Naive thymus-derived CD4-positive, alpha-beta T cell (primary cell): ENCODE measurements at regions not wholly inside any gene's neighbourhood (a gene's known extent, or its start where the extent isn't known, plus 50 kb on each side); places are given as distances from the start of the nearest gene placed in this dataset.

Experiments
- ATAC-seq: fragments of 150-1000 bp; cut with Tn5 transposase; 2 replicates; pipeline ENCODE4 v1.10.0; 2021; ENCODE audit warnings: mild to moderate bottlenecking, moderate library complexity
- CTCF ChIA-PET: fragments of 350-600 bp; sonication (Branson Sonifier 250); formaldehyde crosslinking; loops from one replicate; lab custom pipeline; 2021; ENCODE audit warnings: antibody characterized with exemption; lab: Charles Lee
- POLR2A ChIA-PET: fragments of 350-600 bp; sonication (Branson Sonifier 250); formaldehyde crosslinking; loops from one replicate; lab custom pipeline; 2021; ENCODE audit warnings: antibody characterized with exemption, inconsistent platforms; lab: Charles Lee
- DNase-seq, 9 donors: peaks; one replicate each; pipeline versions ENCODE4 v3.0.0 to v3.0.0-alpha.2; 2020 to 2022; ENCODE audit warnings: mixed read lengths in 1 of 9
- H3K27ac ChIP-seq: one replicate; pipeline ENCODE4 v1.7.0; 2013; ENCODE audit warnings: mild to moderate bottlenecking, low read depth, low read length, moderate library complexity
- H3K27me3 ChIP-seq, 2 donors: one replicate each; pipeline ENCODE4 v1.7.0; 2013; ENCODE audit warnings: low read length in 2 of 2, mild to moderate bottlenecking in 2 of 2, moderate library complexity in 2 of 2; ENCODE audit not compliant: control insufficient read depth in 2 of 2, insufficient read depth in 2 of 2
- H3K36me3 ChIP-seq, 3 experiments: 1 replicate in 2 of 3; 2 replicates in 1 of 3; pipeline ENCODE4 v1.7.0; 2013; ENCODE audit warnings: low read length in 3 of 3, mild to moderate bottlenecking in 3 of 3, moderate library complexity in 1 of 3; ENCODE audit not compliant: insufficient read depth in 3 of 3, control insufficient read depth in 2 of 3
- H3K4me1 ChIP-seq, 2 donors: one replicate each; pipeline ENCODE4 v1.7.0; 2013; ENCODE audit warnings: low read length in 2 of 2, mild to moderate bottlenecking in 2 of 2, moderate library complexity in 1 of 2; ENCODE audit not compliant: control insufficient read depth in 2 of 2, insufficient read depth in 2 of 2
- H3K4me3 ChIP-seq: 2 replicates; pipeline ENCODE4 v1.7.0; 2013; ENCODE audit warnings: mild to moderate bottlenecking, low read length
- H3K9me3 ChIP-seq, 3 experiments: 1 replicate in 2 of 3; 2 replicates in 1 of 3; pipeline ENCODE4 v1.7.0; 2013; ENCODE audit warnings: low read length in 3 of 3; ENCODE audit not compliant: control insufficient read depth in 2 of 3
- H3K27ac Mint-ChIP-seq, 9 donors: one replicate each; pipeline ENCODE4 v1.8.0; 2020 to 2022; ENCODE audit warnings: mixed read lengths in 9 of 9, mild to moderate bottlenecking in 8 of 9, moderate library complexity in 5 of 9, inconsistent platforms in 2 of 9
- H3K27me3 Mint-ChIP-seq, 5 donors: one replicate each; pipeline ENCODE4 v1.8.0; 2021 to 2022; ENCODE audit warnings: mixed read lengths in 5 of 5, mild to moderate bottlenecking in 1 of 5
- H3K36me3 Mint-ChIP-seq, 5 donors: one replicate each; pipeline ENCODE4 v1.8.0; 2020 to 2022; ENCODE audit warnings: mixed read lengths in 5 of 5, mild to moderate bottlenecking in 3 of 5, inconsistent platforms in 1 of 5
- H3K4me1 Mint-ChIP-seq, 7 donors: one replicate each; pipeline ENCODE4 v1.8.0; 2020 to 2022; ENCODE audit warnings: mixed read lengths in 7 of 7, mild to moderate bottlenecking in 3 of 7, inconsistent platforms in 1 of 7
- H3K4me3 Mint-ChIP-seq, 10 donors: one replicate each; pipeline ENCODE4 v1.8.0; 2020 to 2022; ENCODE audit warnings: mild to moderate bottlenecking in 10 of 10, mixed read lengths in 10 of 10, moderate library complexity in 6 of 10, inconsistent platforms in 2 of 10
- H3K9me3 Mint-ChIP-seq, 11 donors: one replicate each; pipeline ENCODE4 v1.8.0; 2020 to 2022; ENCODE audit warnings: mixed read lengths in 11 of 11, mild to moderate bottlenecking in 4 of 11, inconsistent platforms in 1 of 11, moderate library complexity in 1 of 11
- intact Hi-C, 2 donors: fragments of 100-400 bp; cut with micrococcal nuclease; formaldehyde crosslinking; loops; one replicate each; pipeline ENCODE4 v1.15.1; 2023

- Histone ChIP-seq H3K27me3 (no peaks in the 10 kb centered on the region), H3K4me1 (no peaks in the 10 kb centered on the region), H3K36me3 (no peaks in the 10 kb centered on the region), H3K27ac (no peak overlapping the region), H3K9me3 (no peaks in the 10 kb centered on the region), H3K4me3 (no peak overlapping the region)
- ATAC-seq (peak; percentile 40), DNase-seq (no peak)
- Mint-ChIP-seq H3K9me3 (peaks cover 0 to 2% (median 0%) of the 10 kb centered on the region in 11 donors), H3K4me1 (peaks cover 0 to 4% (median 0%) of the 10 kb centered on the region in 7 donors), H3K27ac (peak overlapping the region in 2 of 9 donors; percentile 9 to 43), H3K27me3 (peaks cover 0 to 18% (median 5%) of the 10 kb centered on the region in 5 donors), H3K36me3 (no peaks in the 10 kb centered on the region), H3K4me3 (no peak overlapping the region)
- intact Hi-C loops: loop anchor here (5.0 kb wide), 1 partner anchor 90 kb away; no protein-coding TSS in a partner anchor
- CTCF ChIA-PET: no interaction called here
- POLR2A ChIA-PET: no interaction called here
These were observed 141.0 kb downstream of the RPIA start for GRCh38 chr2:88832311-88832991.

GRCh38 chr2:88832992-88833389 is 141.5 kb downstream of the RPIA start:
- ATAC-seq: no peak
- H3K36me3 Mint-ChIP-seq: no peaks in the 10 kb centered on the region
- H3K4me3 ChIP-seq: no peak overlapping the region
- H3K4me1 Mint-ChIP-seq: peaks cover 0 to 4% (median 0%) of the 10 kb centered on the region in 7 donors
- intact Hi-C loops: loop anchor here (5.0 kb wide), 1 partner anchor 91 kb away; no protein-coding TSS in a partner anchor
- H3K4me1 ChIP-seq: no peaks in the 10 kb centered on the region
- H3K27ac ChIP-seq: no peak overlapping the region
- no peaks in the 10 kb centered on the region for H3K36me3 ChIP-seq
- no peak overlapping the region for H3K4me3 Mint-ChIP-seq
- ChIA-PET POLR2A (no interaction called here), CTCF (no interaction called here)
- peak overlapping the region in 1 of 9 donors; percentile 43 for H3K27ac Mint-ChIP-seq
- no peak for DNase-seq
- H3K27me3 Mint-ChIP-seq: peaks cover 0 to 18% (median 5%) of the 10 kb centered on the region in 5 donors
- H3K9me3 ChIP-seq: no peaks in the 10 kb centered on the region
- no peaks in the 10 kb centered on the region for H3K27me3 ChIP-seq
- peaks cover 0 to 2% (median 0%) of the 10 kb centered on the region in 11 donors for H3K9me3 Mint-ChIP-seq

- no peak overlapping the region for H3K27ac Mint-ChIP-seq
These were observed 142.9 kb downstream of the RPIA start for GRCh38 chr2:88834376-88834775.

GRCh38 chr2:88834866-88835265 is 143.4 kb downstream of the RPIA start:
- H3K36me3 ChIP-seq: no peaks in the 10 kb centered on the region
- H3K9me3 ChIP-seq: no peaks in the 10 kb centered on the region
- Mint-ChIP-seq H3K27me3 (peaks cover 0 to 15% (median 0%) of the 10 kb centered on the region in 5 donors), H3K9me3 (peaks cover 0 to 2% (median 0%) of the 10 kb centered on the region in 11 donors), H3K4me1 (peaks cover 0 to 8% (median 4%) of the 10 kb centered on the region in 7 donors), H3K36me3 (no peaks in the 10 kb centered on the region), H3K27ac (no peak overlapping the region), H3K4me3 (no peak overlapping the region)
- H3K4me1 ChIP-seq: no peaks in the 10 kb centered on the region
- no peak overlapping the region for H3K4me3 ChIP-seq
- DNase-seq (no peak), ATAC-seq (no peak)
- ChIA-PET POLR2A (no interaction called here), CTCF (no interaction called here)
- no peak overlapping the region for H3K27ac ChIP-seq
- intact Hi-C loops: loop anchor here (5.0 kb wide), 1 partner anchor 93 kb away; no protein-coding TSS in a partner anchor
- H3K27me3 ChIP-seq: no peaks in the 10 kb centered on the region

More at GRCh38 chr2:88834376-88834775, 142.9 kb downstream of the RPIA start:
- intact Hi-C loops: loop anchor here (5.0 kb wide), 1 partner anchor 92 kb away; no protein-coding TSS in a partner anchor
- Histone ChIP-seq H3K27me3 (no peaks in the 10 kb centered on the region), H3K9me3 (no peaks in the 10 kb centered on the region), H3K4me1 (no peaks in the 10 kb centered on the region), H3K4me3 (no peak overlapping the region), H3K27ac (no peak overlapping the region), H3K36me3 (no peaks in the 10 kb centered on the region)
- DNase-seq (no peak), ATAC-seq (no peak)
- POLR2A ChIA-PET: no interaction called here
- CTCF ChIA-PET: no interaction called here
- peaks cover 0 to 2% (median 0%) of the 10 kb centered on the region in 11 donors for H3K9me3 Mint-ChIP-seq
- H3K4me3 Mint-ChIP-seq: no peak overlapping the region
- peaks cover 0 to 19% (median under 1%) of the 10 kb centered on the region in 5 donors for H3K27me3 Mint-ChIP-seq
- H3K36me3 Mint-ChIP-seq: no peaks in the 10 kb centered on the region
- peaks cover 0 to 8% (median 4%) of the 10 kb centered on the region in 7 donors for H3K4me1 Mint-ChIP-seq

- no peaks in the 10 kb centered on the region for H3K9me3 Mint-ChIP-seq
- CTCF ChIA-PET: no interaction called here
- Histone ChIP-seq H3K36me3 (no peaks in the 10 kb centered on the region), H3K4me3 (no peak overlapping the region), H3K4me1 (no peaks in the 10 kb centered on the region), H3K27me3 (no peaks in the 10 kb centered on the region), H3K27ac (no peak overlapping the region), H3K9me3 (no peaks in the 10 kb centered on the region)
- no peak for DNase-seq
- no peak overlapping the region for H3K27ac Mint-ChIP-seq
- H3K27me3 Mint-ChIP-seq: peaks cover 0 to 11% (median 0%) of the 10 kb centered on the region in 5 donors
- no peak for ATAC-seq
- H3K4me3 Mint-ChIP-seq: no peak overlapping the region
- H3K4me1 Mint-ChIP-seq: peaks cover 0 to 8% (median 4%) of the 10 kb centered on the region in 7 donors
- POLR2A ChIA-PET: no interaction called here
- no peaks in the 10 kb centered on the region for H3K36me3 Mint-ChIP-seq
- intact Hi-C loops: no loop called here
These were observed 144.3 kb downstream of the RPIA start for GRCh38 chr2:88835726-88836125.

GRCh38 chr2:88836351-88836750 is 144.9 kb downstream of the RPIA start:
- H3K27ac Mint-ChIP-seq: peak overlapping the region in 1 of 9 donors; percentile 56

More at GRCh38 chr2:88836351-88836750, 144.9 kb downstream of the RPIA start:
- Histone ChIP-seq H3K4me3 (no peak overlapping the region), H3K4me1 (no peaks in the 10 kb centered on the region), H3K9me3 (no peaks in the 10 kb centered on the region), H3K27me3 (no peaks in the 10 kb centered on the region), H3K27ac (no peak overlapping the region), H3K36me3 (no peaks in the 10 kb centered on the region)
- CTCF ChIA-PET: no interaction called here
- H3K36me3 Mint-ChIP-seq: no peaks in the 10 kb centered on the region
- H3K27me3 Mint-ChIP-seq: peaks cover 0 to 6% (median 0%) of the 10 kb centered on the region in 5 donors
- H3K4me3 Mint-ChIP-seq: no peak overlapping the region
- no peak for ATAC-seq
- H3K4me1 Mint-ChIP-seq: peaks cover 0 to 8% (median 4%) of the 10 kb centered on the region in 7 donors
- H3K9me3 Mint-ChIP-seq: no peaks in the 10 kb centered on the region
- intact Hi-C loops: no loop called here
- POLR2A ChIA-PET: no interaction called here
- DNase-seq: no peak
